Ovary (tissue), 3 donors: ENCODE measurements at regions not wholly inside any gene's neighbourhood (a gene's known extent, or its start where the extent isn't known, plus 50 kb on each side); places are given as distances from the start of the nearest gene placed in this dataset.

Experiments used
- CTCF ChIP-seq, 3 donors: fragments of 450-650 bp in 2 of 3; fragments of 200-600 bp in 1 of 3; IDR thresholded peaks; one replicate each; pipeline versions ENCODE4 v1.5.1 to v1.8.0; 2016 to 2022; ENCODE audit warnings: antibody characterized with exemption in 3 of 3, mild to moderate bottlenecking in 1 of 3
- POLR2A ChIP-seq: fragments of 450-650 bp; IDR thresholded peaks from one replicate; pipeline ENCODE4 v1.6.1; 2017; ENCODE audit warnings: antibody characterized with exemption, mild to moderate bottlenecking, moderate library complexity
- donor health status: DM: no; HTN: no; CAD: no.

DNA sequence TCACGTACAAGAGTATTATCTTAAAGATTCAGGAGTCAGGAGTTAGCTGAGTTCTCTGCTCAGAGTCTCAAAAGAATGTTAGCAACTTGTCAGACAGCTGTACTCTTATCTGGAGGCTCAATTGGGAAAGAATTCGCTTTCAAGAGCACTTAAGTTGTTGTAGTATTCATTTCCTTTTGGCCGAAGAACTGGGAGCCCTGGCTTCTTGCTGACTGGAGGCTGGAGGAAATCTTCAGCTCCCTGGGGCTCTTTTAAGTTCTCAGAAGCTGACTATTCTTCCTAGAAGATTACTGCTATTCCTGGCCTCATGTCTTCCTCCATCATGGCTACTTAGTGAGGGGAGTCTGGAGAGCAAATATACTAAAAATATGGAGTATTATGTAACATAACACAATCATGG is 587.2 kb downstream of the EPHA5 start:
- TF ChIP-seq CTCF (IDR thresholded peaks at IDR 0.05) (no peak), POLR2A (no peak)
